ENCODE measurements at regions not wholly inside any gene's neighbourhood (a gene's known extent, or its start where the extent isn't known, plus 50 kb on each side); places are given as distances from the start of the nearest gene placed in this dataset.

- no peak for FAIRE-seq
These were observed 186.4 kb downstream of the KIF20B start for GRCh38 chr10:89887830-89888229.

GRCh38 chr10:89888321-89889070 lies 187.1 kb downstream of the KIF20B start:
- FAIRE-seq = no peak

GRCh38 chr10:89889606-89890005 lies 188.2 kb downstream of the KIF20B start:
- FAIRE-seq = no peak

- no peak for FAIRE-seq
These were observed 189.7 kb downstream of the KIF20B start for GRCh38 chr10:89891006-89891535.

GRCh38 chr10:89894051-89894450 lies 192.7 kb downstream of the KIF20B start:
- FAIRE-seq = no peak

- no peak for FAIRE-seq
These were observed 199.2 kb downstream of the KIF20B start for GRCh38 chr10:89900554-89900953.

- no peak for FAIRE-seq
These were observed 200.5 kb downstream of the KIF20B start for GRCh38 chr10:89901895-89902294.

- no peak for FAIRE-seq
These were observed 203.4 kb downstream of the KIF20B start for GRCh38 chr10:89904755-89905154.

GRCh38 chr10:89909752-89910151 lies 208.4 kb downstream of the KIF20B start:
- no peak for FAIRE-seq

GRCh38 chr10:89915021-89915420 lies 213.6 kb downstream of the KIF20B start:
- no peak for FAIRE-seq

- no peak for FAIRE-seq
These were observed 214.6 kb downstream of the KIF20B start for GRCh38 chr10:89915968-89916367.

- no peak for FAIRE-seq
These were observed 215.3 kb downstream of the KIF20B start for GRCh38 chr10:89916468-89917215.

GRCh38 chr10:89921403-89921802 lies 220.0 kb downstream of the KIF20B start:
- FAIRE-seq = no peak

GRCh38 chr10:89923661-89924060 lies 222.3 kb downstream of the KIF20B start:
- no peak for FAIRE-seq

GRCh38 chr10:89924261-89924660 lies 222.9 kb downstream of the KIF20B start:
- no peak for FAIRE-seq

GRCh38 chr10:89926736-89927135 lies 225.3 kb downstream of the KIF20B start:
- no peak for FAIRE-seq

GRCh38 chr10:89929282-89930026 lies 228.1 kb downstream of the KIF20B start:
- no peak for FAIRE-seq

- no peak for FAIRE-seq
These were observed 236.1 kb downstream of the KIF20B start for GRCh38 chr10:89937494-89937893.

GRCh38 chr10:89940076-89940475 lies 238.7 kb downstream of the KIF20B start:
- FAIRE-seq = no peak

GRCh38 chr10:89942217-89942616 lies 240.8 kb downstream of the KIF20B start:
- no peak for FAIRE-seq

GRCh38 chr10:89944138-89944537 lies 242.7 kb downstream of the KIF20B start:
- no peak for FAIRE-seq

GRCh38 chr10:89946106-89946505 lies 244.7 kb downstream of the KIF20B start:
- FAIRE-seq = no peak

- no peak for FAIRE-seq
These were observed 248.1 kb downstream of the KIF20B start for GRCh38 chr10:89949496-89949895.

All from endometrium (tissue), 2 donors.